Activated T-helper 1 cell treated with anti-CD3 and anti-CD28 coated beads, Interleukin-12 subunit alpha, Interleukin-12 subunit beta, Interleukin-2, Interleukin-4 antibody, amounts not matched to agents 30 ng/mL and 10 ng/mL and 1 ng/mL, durations not matched to agents 14 hours and 24 hours and 36 hours (primary cell): ENCODE measurements at regions not wholly inside any gene's neighbourhood (a gene's known extent, or its start where the extent isn't known, plus 50 kb on each side); places are given as distances from the start of the nearest gene placed in this dataset.

Experiments used
- DNase-seq: peaks from one replicate; pipeline ENCODE4 v3.0.0; 2021; ENCODE audit warnings: low spot score
- H3K27ac Mint-ChIP-seq: one replicate; pipeline ENCODE4 v1.8.0; 2021; ENCODE audit warnings: mild to moderate bottlenecking, mixed read lengths
- H3K27me3 Mint-ChIP-seq: one replicate; pipeline ENCODE4 v1.8.0; 2022; ENCODE audit warnings: mild to moderate bottlenecking, moderate library complexity, mixed read lengths; ENCODE audit not compliant: insufficient read depth
- H3K36me3 Mint-ChIP-seq: one replicate; pipeline ENCODE4 v1.8.0; 2021; ENCODE audit warnings: low read depth, mixed read lengths
- H3K4me1 Mint-ChIP-seq: one replicate; pipeline ENCODE4 v1.8.0; 2021; ENCODE audit warnings: low read depth, mixed read lengths
- H3K4me3 Mint-ChIP-seq: one replicate; pipeline ENCODE4 v1.8.0; 2021; ENCODE audit warnings: mild to moderate bottlenecking, moderate library complexity, mixed read lengths
- H3K9me3 Mint-ChIP-seq: one replicate; pipeline ENCODE4 v1.8.0; 2021; ENCODE audit warnings: mixed read lengths
- intact Hi-C: fragments of 100-400 bp; cut with micrococcal nuclease; formaldehyde crosslinking; loops from one replicate; pipeline ENCODE4 v1.15.1; 2024

- intact Hi-C loops, result no loop called here
- H3K27ac Mint-ChIP-seq, result no peak overlapping the region
Observed at GRCh38 chr2:59005836-59006615, 764.9 kb upstream of the FANCL start.

GRCh38 chr2:59004621-59005020 lies 763.5 kb upstream of the FANCL start:
- DNase-seq, result no peak
- Mint-ChIP-seq H3K9me3 (no peaks in the 10 kb centered on the region), H3K27me3 (peaks cover 1% of the 10 kb centered on the region), H3K4me1 (no peaks in the 10 kb centered on the region), H3K36me3 (no peaks in the 10 kb centered on the region), H3K27ac (no peak overlapping the region), H3K4me3 (no peak overlapping the region)
- intact Hi-C loops, result no loop called here

More at GRCh38 chr2:59005836-59006615, 764.9 kb upstream of the FANCL start:
- no peak for DNase-seq
- H3K9me3 Mint-ChIP-seq, result no peaks in the 10 kb centered on the region
- H3K4me1 Mint-ChIP-seq, result no peaks in the 10 kb centered on the region
- H3K27me3 Mint-ChIP-seq, result peaks cover 1% of the 10 kb centered on the region
- no peaks in the 10 kb centered on the region for H3K36me3 Mint-ChIP-seq
- H3K4me3 Mint-ChIP-seq, result no peak overlapping the region

- no peak overlapping the region for H3K4me3 Mint-ChIP-seq
- intact Hi-C loops, result no loop called here
- no peaks in the 10 kb centered on the region for H3K36me3 Mint-ChIP-seq
- no peaks in the 10 kb centered on the region for H3K27me3 Mint-ChIP-seq
- no peaks in the 10 kb centered on the region for H3K4me1 Mint-ChIP-seq
- H3K9me3 Mint-ChIP-seq, result no peaks in the 10 kb centered on the region
- no peak for DNase-seq
- no peak overlapping the region for H3K27ac Mint-ChIP-seq
Observed at GRCh38 chr2:59000796-59001195, 759.7 kb upstream of the FANCL start.

- H3K27ac Mint-ChIP-seq, result no peak overlapping the region
- no peaks in the 10 kb centered on the region for H3K4me1 Mint-ChIP-seq
- DNase-seq, result no peak
- no peak overlapping the region for H3K4me3 Mint-ChIP-seq
- intact Hi-C loops, result no loop called here
- H3K27me3 Mint-ChIP-seq, result peaks cover 2% of the 10 kb centered on the region
- no peaks in the 10 kb centered on the region for H3K9me3 Mint-ChIP-seq
- H3K36me3 Mint-ChIP-seq, result no peaks in the 10 kb centered on the region
Observed at GRCh38 chr2:58992062-58992706, 751.1 kb upstream of the FANCL start.

GRCh38 chr2:58991357-58991756 lies 750.2 kb upstream of the FANCL start:
- no peaks in the 10 kb centered on the region for H3K9me3 Mint-ChIP-seq

GRCh38 chr2:58985541-58985940 lies 744.4 kb upstream of the FANCL start:
- peaks cover 4% of the 10 kb centered on the region for H3K27me3 Mint-ChIP-seq
- no peak overlapping the region for H3K4me3 Mint-ChIP-seq
- no peak overlapping the region for H3K27ac Mint-ChIP-seq
- H3K9me3 Mint-ChIP-seq, result no peaks in the 10 kb centered on the region
- H3K4me1 Mint-ChIP-seq, result no peaks in the 10 kb centered on the region
- no peak for DNase-seq
- H3K36me3 Mint-ChIP-seq, result no peaks in the 10 kb centered on the region
- intact Hi-C loops, result no loop called here

More at GRCh38 chr2:58991357-58991756, 750.2 kb upstream of the FANCL start:
- H3K27me3 Mint-ChIP-seq, result peaks cover 4% of the 10 kb centered on the region
- no peaks in the 10 kb centered on the region for H3K36me3 Mint-ChIP-seq
- intact Hi-C loops, result no loop called here
- no peak overlapping the region for H3K4me3 Mint-ChIP-seq
- H3K4me1 Mint-ChIP-seq, result no peaks in the 10 kb centered on the region
- no peak overlapping the region for H3K27ac Mint-ChIP-seq
- no peak for DNase-seq

- peaks cover 4% of the 10 kb centered on the region for H3K27me3 Mint-ChIP-seq
- no peaks in the 10 kb centered on the region for H3K4me1 Mint-ChIP-seq
- H3K27ac Mint-ChIP-seq, result no peak overlapping the region
- no peak for DNase-seq
- H3K9me3 Mint-ChIP-seq, result no peaks in the 10 kb centered on the region
- H3K4me3 Mint-ChIP-seq, result no peak overlapping the region
- H3K36me3 Mint-ChIP-seq, result no peaks in the 10 kb centered on the region
- intact Hi-C loops, result no loop called here
Observed at GRCh38 chr2:58984731-58985130, 743.6 kb upstream of the FANCL start.

GRCh38 chr2:58983111-58983510 lies 742.0 kb upstream of the FANCL start:
- intact Hi-C loops, result no loop called here
- Mint-ChIP-seq H3K4me1 (no peaks in the 10 kb centered on the region), H3K4me3 (no peak overlapping the region), H3K27me3 (peaks cover 2% of the 10 kb centered on the region), H3K27ac (no peak overlapping the region), H3K9me3 (no peaks in the 10 kb centered on the region), H3K36me3 (no peaks in the 10 kb centered on the region)
- DNase-seq, result no peak

- Mint-ChIP-seq H3K36me3 (no peaks in the 10 kb centered on the region), H3K27me3 (no peaks in the 10 kb centered on the region), H3K9me3 (no peaks in the 10 kb centered on the region), H3K4me1 (no peaks in the 10 kb centered on the region), H3K27ac (no peak overlapping the region), H3K4me3 (no peak overlapping the region)
- no peak for DNase-seq
- intact Hi-C loops, result no loop called here
Observed at GRCh38 chr2:58981237-58981636, 740.1 kb upstream of the FANCL start.

GRCh38 chr2:58976375-58977071 lies 735.4 kb upstream of the FANCL start:
- H3K9me3 Mint-ChIP-seq, result no peaks in the 10 kb centered on the region
- no peaks in the 10 kb centered on the region for H3K4me1 Mint-ChIP-seq
- H3K27ac Mint-ChIP-seq, result no peak overlapping the region
- intact Hi-C loops, result no loop called here
- no peak for DNase-seq
- no peak overlapping the region for H3K4me3 Mint-ChIP-seq
- no peaks in the 10 kb centered on the region for H3K36me3 Mint-ChIP-seq
- no peaks in the 10 kb centered on the region for H3K27me3 Mint-ChIP-seq

- Mint-ChIP-seq H3K27ac (no peak overlapping the region), H3K4me1 (no peaks in the 10 kb centered on the region), H3K27me3 (no peaks in the 10 kb centered on the region), H3K4me3 (no peak overlapping the region), H3K36me3 (no peaks in the 10 kb centered on the region), H3K9me3 (no peaks in the 10 kb centered on the region)
- no peak for DNase-seq
- intact Hi-C loops, result no loop called here
Observed at GRCh38 chr2:58974881-58975280, 733.8 kb upstream of the FANCL start.

GRCh38 chr2:58974426-58974825 lies 733.3 kb upstream of the FANCL start:
- DNase-seq, result no peak
- Mint-ChIP-seq H3K9me3 (no peaks in the 10 kb centered on the region), H3K4me3 (no peak overlapping the region), H3K27me3 (no peaks in the 10 kb centered on the region), H3K27ac (no peak overlapping the region), H3K4me1 (no peaks in the 10 kb centered on the region), H3K36me3 (no peaks in the 10 kb centered on the region)
- intact Hi-C loops, result no loop called here

GRCh38 chr2:58973811-58974281 lies 732.7 kb upstream of the FANCL start:
- Mint-ChIP-seq H3K9me3 (no peaks in the 10 kb centered on the region), H3K4me1 (no peaks in the 10 kb centered on the region), H3K36me3 (no peaks in the 10 kb centered on the region), H3K27me3 (no peaks in the 10 kb centered on the region), H3K27ac (no peak overlapping the region), H3K4me3 (no peak overlapping the region)
- intact Hi-C loops, result no loop called here
- DNase-seq, result no peak
